ENCODE measurements at regions not wholly inside any gene's neighbourhood (a gene's known extent, or its start where the extent isn't known, plus 50 kb on each side); places are given as distances from the start of the nearest gene placed in this dataset.

GRCh38 chr13:65600702-65601101 lies 1629.4 kb downstream of the PCDH9 start:
- no peak for TF ChIP-seq GATA2 (IDR thresholded peaks at IDR 0.05; ENCODE audit: low read depth, low read length)
- TF ChIP-seq GATA3 (IDR thresholded peaks at IDR 0.05; ENCODE audit: low read depth, low read length) = no peak
